Endothelial cell of umbilical vein (primary cell): ENCODE measurements at regions not wholly inside any gene's neighbourhood (a gene's known extent, or its start where the extent isn't known, plus 50 kb on each side); places are given as distances from the start of the nearest gene placed in this dataset.

Source experiments
- EZH2 ChIP-seq: IDR thresholded peaks from 2 replicates; pipeline ENCODE4 v1.6.1; 2012; ENCODE audit warnings: borderline replicate concordance, low read depth, mild to moderate bottlenecking, moderate library complexity, low read length, inconsistent platforms; ENCODE audit not compliant: severe bottlenecking
- FOS ChIP-seq: IDR thresholded peaks from 2 replicates; pipeline ENCODE4 v1.6.1; 2011; ENCODE audit warnings: mild to moderate bottlenecking, low read length, moderate library complexity, borderline replicate concordance; ENCODE audit not compliant: insufficient read depth
- JUN ChIP-seq: IDR thresholded peaks from 2 replicates; pipeline ENCODE4 v1.6.1; 2011; ENCODE audit warnings: borderline replicate concordance, low read depth; ENCODE audit not compliant: insufficient read length, insufficient read depth
- MYC ChIP-seq: IDR thresholded peaks from one replicate; pipeline ENCODE4 v1.6.1; 2011; ENCODE audit warnings: mild to moderate bottlenecking, low read depth, low read length
- POLR2A ChIP-seq: IDR thresholded peaks from 2 replicates; pipeline ENCODE4 v1.6.1; 2012; ENCODE audit warnings: low read depth, mild to moderate bottlenecking, control low read depth, low read length
- POLR2AphosphoS5 ChIP-seq: IDR thresholded peaks from 2 replicates; pipeline ENCODE4 v1.6.1; 2012; ENCODE audit warnings: low read depth, mild to moderate bottlenecking, control low read depth, low read length, moderate library complexity; ENCODE audit not compliant: insufficient read depth
- TF ChIP-seq, protein P1 (sequence below), 2 donors: IDR thresholded peaks; 1 replicate in 1 of 2; 2 replicates in 1 of 2; pipeline ENCODE4 v1.5.1; 2011; ENCODE audit warnings: low read length in 2 of 2, mild to moderate bottlenecking in 2 of 2, moderate library complexity in 2 of 2, control low read depth in 1 of 2, inconsistent platforms in 1 of 2, low read depth in 1 of 2; ENCODE audit not compliant: insufficient read depth in 1 of 2; ENCODE audit errors: extremely low read depth in 1 of 2
- TF ChIP-seq, protein P2 (sequence below): IDR thresholded peaks from 2 replicates; pipeline ENCODE4 v1.6.1; 2011; ENCODE audit not compliant: insufficient read depth, insufficient read length

DNA sequence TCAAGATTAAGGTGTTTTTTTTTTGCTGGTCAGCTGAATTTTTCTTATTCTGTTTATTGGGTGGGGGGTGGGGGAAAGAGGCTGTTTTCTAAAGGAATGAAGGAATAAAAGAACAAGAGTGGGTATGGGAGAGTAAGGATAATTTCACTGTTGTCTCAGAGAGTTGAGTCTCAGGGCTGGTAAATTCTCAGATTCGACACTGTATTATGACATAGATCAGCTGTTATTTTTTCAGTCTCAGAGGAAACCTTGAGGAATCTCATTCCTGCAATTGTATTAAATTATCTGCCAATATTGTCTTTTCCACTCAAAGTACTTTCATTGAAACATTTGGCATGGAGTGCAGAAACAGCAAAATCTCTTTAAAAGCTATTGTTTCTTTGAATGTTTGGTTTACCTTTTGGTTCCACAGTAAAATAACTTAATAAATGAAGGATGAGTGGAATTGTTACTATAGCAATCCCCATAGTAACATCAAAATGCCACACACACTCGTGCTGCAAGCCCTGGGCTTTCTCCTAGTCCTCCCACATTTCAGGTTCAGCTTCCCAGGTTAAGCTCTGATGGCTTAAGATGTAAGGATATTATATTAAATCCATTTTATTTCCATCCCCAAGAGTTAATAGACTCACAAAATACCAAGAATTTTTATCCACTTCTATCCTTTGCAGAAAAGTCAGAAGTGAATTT is 478.7 kb upstream of the TCF4 start:
- TF ChIP-seq, protein P1, sequence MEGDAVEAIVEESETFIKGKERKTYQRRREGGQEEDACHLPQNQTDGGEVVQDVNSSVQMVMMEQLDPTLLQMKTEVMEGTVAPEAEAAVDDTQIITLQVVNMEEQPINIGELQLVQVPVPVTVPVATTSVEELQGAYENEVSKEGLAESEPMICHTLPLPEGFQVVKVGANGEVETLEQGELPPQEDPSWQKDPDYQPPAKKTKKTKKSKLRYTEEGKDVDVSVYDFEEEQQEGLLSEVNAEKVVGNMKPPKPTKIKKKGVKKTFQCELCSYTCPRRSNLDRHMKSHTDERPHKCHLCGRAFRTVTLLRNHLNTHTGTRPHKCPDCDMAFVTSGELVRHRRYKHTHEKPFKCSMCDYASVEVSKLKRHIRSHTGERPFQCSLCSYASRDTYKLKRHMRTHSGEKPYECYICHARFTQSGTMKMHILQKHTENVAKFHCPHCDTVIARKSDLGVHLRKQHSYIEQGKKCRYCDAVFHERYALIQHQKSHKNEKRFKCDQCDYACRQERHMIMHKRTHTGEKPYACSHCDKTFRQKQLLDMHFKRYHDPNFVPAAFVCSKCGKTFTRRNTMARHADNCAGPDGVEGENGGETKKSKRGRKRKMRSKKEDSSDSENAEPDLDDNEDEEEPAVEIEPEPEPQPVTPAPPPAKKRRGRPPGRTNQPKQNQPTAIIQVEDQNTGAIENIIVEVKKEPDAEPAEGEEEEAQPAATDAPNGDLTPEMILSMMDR (IDR thresholded peaks at IDR 0.05; ENCODE audit: extremely low read depth in 1 of 2, insufficient read depth in 1 of 2, low read depth in 1 of 2, low read length in 2 of 2) = no peak
- no peak for TF ChIP-seq POLR2AphosphoS5
- no peak for TF ChIP-seq POLR2A
- no peak for TF ChIP-seq FOS
- no peak for TF ChIP-seq EZH2
- TF ChIP-seq MYC = no peak
- TF ChIP-seq, protein P2, sequence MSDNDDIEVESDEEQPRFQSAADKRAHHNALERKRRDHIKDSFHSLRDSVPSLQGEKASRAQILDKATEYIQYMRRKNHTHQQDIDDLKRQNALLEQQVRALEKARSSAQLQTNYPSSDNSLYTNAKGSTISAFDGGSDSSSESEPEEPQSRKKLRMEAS = no peak
- no peak for TF ChIP-seq JUN
